Right lobe of liver (tissue), 4 donors: ENCODE measurements at regions not wholly inside any gene's neighbourhood (a gene's known extent, or its start where the extent isn't known, plus 50 kb on each side); places are given as distances from the start of the nearest gene placed in this dataset.

Experiments used
- POLR2A ChIP-seq: fragments of 450-650 bp; IDR thresholded peaks from one replicate; pipeline ENCODE4 v1.6.1; 2017; ENCODE audit warnings: antibody characterized with exemption, mild to moderate bottlenecking
- TF ChIP-seq, protein P1 (sequence below), 4 donors: fragments of 200-600 bp in 3 of 4; fragments of 450-650 bp in 1 of 4; IDR thresholded peaks; one replicate each; pipeline versions ENCODE4 v1.5.1 to v1.8.0; 2016 to 2022; ENCODE audit warnings: antibody characterized with exemption in 4 of 4, mild to moderate bottlenecking in 2 of 4
- donor health status: DM: no; HTN: no; CAD: no.
- donor health status: DM: no; HTN: no; CAD: no.
- donor health status: DM: no; HTN: yes; CAD: no.

DNA sequence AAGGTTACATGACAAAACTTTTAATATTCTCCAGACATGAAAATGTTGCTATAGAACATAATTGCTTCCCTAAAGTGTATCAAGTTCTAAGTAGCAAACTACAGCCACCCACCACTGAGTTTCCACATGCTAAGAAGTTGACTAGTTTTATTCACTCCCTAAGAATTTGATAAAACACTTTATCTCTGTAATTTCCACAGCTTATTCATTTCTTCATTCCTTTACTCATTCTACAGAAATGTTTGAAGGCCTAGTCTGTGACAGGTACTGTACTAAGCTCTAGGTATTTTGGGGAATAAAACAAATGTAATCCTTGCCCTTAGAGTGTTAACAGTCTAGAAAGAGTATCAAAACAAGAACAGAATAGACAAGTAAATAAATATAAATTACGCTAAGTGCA lies 101.8 kb upstream of the DIAPH3 start:
- no peak for TF ChIP-seq POLR2A
- TF ChIP-seq, protein P1, sequence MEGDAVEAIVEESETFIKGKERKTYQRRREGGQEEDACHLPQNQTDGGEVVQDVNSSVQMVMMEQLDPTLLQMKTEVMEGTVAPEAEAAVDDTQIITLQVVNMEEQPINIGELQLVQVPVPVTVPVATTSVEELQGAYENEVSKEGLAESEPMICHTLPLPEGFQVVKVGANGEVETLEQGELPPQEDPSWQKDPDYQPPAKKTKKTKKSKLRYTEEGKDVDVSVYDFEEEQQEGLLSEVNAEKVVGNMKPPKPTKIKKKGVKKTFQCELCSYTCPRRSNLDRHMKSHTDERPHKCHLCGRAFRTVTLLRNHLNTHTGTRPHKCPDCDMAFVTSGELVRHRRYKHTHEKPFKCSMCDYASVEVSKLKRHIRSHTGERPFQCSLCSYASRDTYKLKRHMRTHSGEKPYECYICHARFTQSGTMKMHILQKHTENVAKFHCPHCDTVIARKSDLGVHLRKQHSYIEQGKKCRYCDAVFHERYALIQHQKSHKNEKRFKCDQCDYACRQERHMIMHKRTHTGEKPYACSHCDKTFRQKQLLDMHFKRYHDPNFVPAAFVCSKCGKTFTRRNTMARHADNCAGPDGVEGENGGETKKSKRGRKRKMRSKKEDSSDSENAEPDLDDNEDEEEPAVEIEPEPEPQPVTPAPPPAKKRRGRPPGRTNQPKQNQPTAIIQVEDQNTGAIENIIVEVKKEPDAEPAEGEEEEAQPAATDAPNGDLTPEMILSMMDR (IDR thresholded peaks at IDR 0.05), result no peak
